Esophagus squamous epithelium (tissue), 4 donors: ENCODE measurements at regions not wholly inside any gene's neighbourhood (a gene's known extent, or its start where the extent isn't known, plus 50 kb on each side); places are given as distances from the start of the nearest gene placed in this dataset.

Source experiments
- POLR2A ChIP-seq, 4 donors: fragments of 450-650 bp; IDR thresholded peaks; one replicate each; pipeline ENCODE4 v1.6.1; 2017; ENCODE audit warnings: antibody characterized with exemption in 4 of 4, mild to moderate bottlenecking in 4 of 4, moderate library complexity in 3 of 4
- TF ChIP-seq, protein P1 (sequence below), 6 experiments: fragments of 450-650 bp in 4 of 6; fragments of 200-600 bp in 2 of 6; sonication (generic) in 2 of 6; IDR thresholded peaks; one replicate each; pipeline ENCODE4 v1.5.1; 2016 to 2019; ENCODE audit warnings: antibody characterized with exemption in 6 of 6, mild to moderate bottlenecking in 4 of 6, moderate library complexity in 4 of 6

DNA sequence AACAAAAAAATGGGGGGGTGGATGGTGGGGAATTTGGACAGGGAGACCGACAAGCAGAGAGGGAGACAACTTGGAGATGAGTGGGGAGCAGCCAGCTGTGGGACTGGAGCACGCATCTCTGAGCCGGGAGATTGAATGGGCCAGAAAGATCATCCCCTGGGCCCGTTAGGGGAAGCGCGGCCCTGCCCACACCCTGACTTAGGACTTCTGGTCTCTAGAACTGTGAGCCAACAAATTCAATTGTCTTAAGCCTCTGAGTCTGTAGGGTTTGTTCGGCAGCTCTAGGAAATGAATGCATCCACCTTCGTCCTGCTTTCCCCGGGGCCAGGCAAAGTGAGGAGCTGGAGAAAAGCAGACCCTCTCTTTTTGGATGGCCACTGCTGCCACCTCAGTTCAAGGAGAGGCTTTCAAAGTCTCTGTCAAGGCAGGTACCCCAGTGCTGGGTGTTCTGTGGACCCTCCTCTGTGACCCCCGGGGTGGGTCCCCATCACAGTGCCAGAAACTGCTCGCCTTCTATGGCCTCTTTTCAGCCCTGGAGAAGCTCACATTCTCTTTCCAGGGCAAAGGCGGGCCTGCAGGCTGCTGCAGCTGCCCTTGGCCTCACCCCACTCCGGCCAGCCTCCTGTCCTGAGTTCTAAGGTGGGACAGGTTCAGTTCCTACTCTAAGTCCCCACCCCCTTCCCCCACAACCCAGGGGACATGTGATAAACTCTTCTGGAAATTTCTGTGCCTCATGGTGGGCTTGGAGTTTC, 423.2 kb downstream of the RPS24 start:
- TF ChIP-seq, protein P1, sequence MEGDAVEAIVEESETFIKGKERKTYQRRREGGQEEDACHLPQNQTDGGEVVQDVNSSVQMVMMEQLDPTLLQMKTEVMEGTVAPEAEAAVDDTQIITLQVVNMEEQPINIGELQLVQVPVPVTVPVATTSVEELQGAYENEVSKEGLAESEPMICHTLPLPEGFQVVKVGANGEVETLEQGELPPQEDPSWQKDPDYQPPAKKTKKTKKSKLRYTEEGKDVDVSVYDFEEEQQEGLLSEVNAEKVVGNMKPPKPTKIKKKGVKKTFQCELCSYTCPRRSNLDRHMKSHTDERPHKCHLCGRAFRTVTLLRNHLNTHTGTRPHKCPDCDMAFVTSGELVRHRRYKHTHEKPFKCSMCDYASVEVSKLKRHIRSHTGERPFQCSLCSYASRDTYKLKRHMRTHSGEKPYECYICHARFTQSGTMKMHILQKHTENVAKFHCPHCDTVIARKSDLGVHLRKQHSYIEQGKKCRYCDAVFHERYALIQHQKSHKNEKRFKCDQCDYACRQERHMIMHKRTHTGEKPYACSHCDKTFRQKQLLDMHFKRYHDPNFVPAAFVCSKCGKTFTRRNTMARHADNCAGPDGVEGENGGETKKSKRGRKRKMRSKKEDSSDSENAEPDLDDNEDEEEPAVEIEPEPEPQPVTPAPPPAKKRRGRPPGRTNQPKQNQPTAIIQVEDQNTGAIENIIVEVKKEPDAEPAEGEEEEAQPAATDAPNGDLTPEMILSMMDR (IDR thresholded peaks at IDR 0.05), result no peak
- TF ChIP-seq POLR2A (IDR thresholded peaks at IDR 0.05), result no peak
